Endodermal cell (in vitro differentiated cells): ENCODE measurements at regions not wholly inside any gene's neighbourhood (a gene's known extent, or its start where the extent isn't known, plus 50 kb on each side); places are given as distances from the start of the nearest gene placed in this dataset.

Experiments
- DNase-seq: peaks from one replicate; pipeline ENCODE4 v3.0.0-alpha.2; 2017
- H3K27ac ChIP-seq: 2 replicates; pipeline ENCODE4 v1.5.1; 2013; ENCODE audit warnings: mild to moderate bottlenecking, low read depth, low read length, moderate library complexity
- H3K27me3 ChIP-seq: 2 replicates; pipeline ENCODE4 v1.6.1; 2013; ENCODE audit warnings: mild to moderate bottlenecking, low read length, moderate library complexity; ENCODE audit not compliant: insufficient read depth, control insufficient read depth, poor library complexity, severe bottlenecking
- H3K36me3 ChIP-seq: 2 replicates; pipeline ENCODE4 v1.7.0; 2013; ENCODE audit warnings: mild to moderate bottlenecking, low read length, moderate library complexity; ENCODE audit not compliant: control insufficient read depth, insufficient read depth
- H3K4me1 ChIP-seq: one replicate; pipeline ENCODE4 v1.7.0; 2013; ENCODE audit warnings: low read length; ENCODE audit not compliant: control insufficient read depth, insufficient read depth
- H3K4me3 ChIP-seq: 2 replicates; pipeline ENCODE4 v1.5.1; 2013; ENCODE audit warnings: mild to moderate bottlenecking, low read length, moderate library complexity
- H3K9ac ChIP-seq: 2 replicates; pipeline ENCODE4 v1.6.1; 2013; ENCODE audit warnings: mild to moderate bottlenecking, low read length, moderate library complexity; ENCODE audit not compliant: poor library complexity, severe bottlenecking; ENCODE audit errors: extremely low read depth
- H3K9me3 ChIP-seq: 2 replicates; pipeline ENCODE4 v1.6.1; 2013; ENCODE audit warnings: mild to moderate bottlenecking, low read length, moderate library complexity; ENCODE audit not compliant: control insufficient read depth
- H3K27ac Mint-ChIP-seq: 2 replicates; pipeline ENCODE4 v1.8.0; 2020; ENCODE audit warnings: mixed read lengths
- H3K27me3 Mint-ChIP-seq: 2 replicates; pipeline ENCODE4 v1.8.0; 2021; ENCODE audit warnings: mild to moderate bottlenecking, mixed read lengths; ENCODE audit not compliant: insufficient read depth
- H3K36me3 Mint-ChIP-seq: 2 replicates; pipeline ENCODE4 v1.8.0; 2020; ENCODE audit warnings: low read depth, mixed read lengths
- H3K4me1 Mint-ChIP-seq: 2 replicates; pipeline ENCODE4 v1.8.0; 2020; ENCODE audit warnings: mixed read lengths
- H3K4me3 Mint-ChIP-seq: 2 replicates; pipeline ENCODE4 v1.8.0; 2020; ENCODE audit warnings: mild to moderate bottlenecking, moderate library complexity, mixed read lengths
- H3K9me3 Mint-ChIP-seq: 2 replicates; pipeline ENCODE4 v1.8.0; 2020; ENCODE audit warnings: mild to moderate bottlenecking, mixed read lengths
- CTCF ChIP-seq: fragments of 200-600 bp; sonication (generic); conservative IDR thresholded peaks from 2 replicates; pipeline ENCODE4 v1.5.0; 2021; ENCODE audit warnings: antibody characterized with exemption, mild to moderate bottlenecking
- whole genome bisulfite sequencing, 2 experiments: methylation state at CpG; one replicate each; pipeline versions ENCODE4 v1.1.5 to v1.1.7; 2013; ENCODE audit warnings: missing lambda C conversion rate in 2 of 2, mixed read lengths in 1 of 2; ENCODE audit not compliant: insufficient coverage in 1 of 2, insufficient read length in 1 of 2; 5-methylcytosine and 5-hydroxymethylcytosine counted together

GRCh38 chr1:163797816-163798215 lies 476.1 kb downstream of the NUF2 start:
- Histone ChIP-seq H3K27me3 (no peaks in the 10 kb centered on the region), H3K9me3 (peaks cover 15% of the 10 kb centered on the region), H3K4me3 (no peak overlapping the region), H3K4me1 (no peaks in the 10 kb centered on the region), H3K9ac (no peak overlapping the region), H3K27ac (no peak overlapping the region), H3K36me3 (no peaks in the 10 kb centered on the region)
- H3K9me3 Mint-ChIP-seq = peaks cover 24% of the 10 kb centered on the region
- H3K27me3 Mint-ChIP-seq = no peaks in the 10 kb centered on the region
- peaks cover 8% of the 10 kb centered on the region for H3K36me3 Mint-ChIP-seq
- DNase-seq = no peak
- H3K27ac Mint-ChIP-seq = no peak overlapping the region
- H3K4me1 Mint-ChIP-seq = peaks cover 7% of the 10 kb centered on the region
- no peak for TF ChIP-seq CTCF
- no peak overlapping the region for H3K4me3 Mint-ChIP-seq

GRCh38 chr1:163799190-163799805 lies 477.5 kb downstream of the NUF2 start:
- no peak overlapping the region for H3K4me3 Mint-ChIP-seq
- Histone ChIP-seq H3K27me3 (no peaks in the 10 kb centered on the region), H3K4me3 (no peak overlapping the region), H3K4me1 (no peaks in the 10 kb centered on the region), H3K9me3 (peaks cover 6% of the 10 kb centered on the region), H3K27ac (no peak overlapping the region), H3K36me3 (no peaks in the 10 kb centered on the region), H3K9ac (no peak overlapping the region)
- DNase-seq = no peak
- H3K4me1 Mint-ChIP-seq = peaks cover 7% of the 10 kb centered on the region
- H3K9me3 Mint-ChIP-seq = peaks cover 18% of the 10 kb centered on the region
- H3K36me3 Mint-ChIP-seq = peaks cover 8% of the 10 kb centered on the region
- no peaks in the 10 kb centered on the region for H3K27me3 Mint-ChIP-seq
- WGBS, 2 experiments = 83 to 93% methylated on average over 3 to 6 of the region's 6 CpGs
- TF ChIP-seq CTCF = no peak
- no peak overlapping the region for H3K27ac Mint-ChIP-seq

GRCh38 chr1:163807331-163808049 lies 485.7 kb downstream of the NUF2 start:
- no peak overlapping the region for H3K9ac ChIP-seq
- Mint-ChIP-seq H3K36me3 (peaks cover 3% of the 10 kb centered on the region), H3K4me3 (no peak overlapping the region), H3K27ac (no peak overlapping the region), H3K9me3 (peaks cover 2% of the 10 kb centered on the region), H3K4me1 (no peaks in the 10 kb centered on the region), H3K27me3 (no peaks in the 10 kb centered on the region)
- H3K9me3 ChIP-seq = no peaks in the 10 kb centered on the region
- H3K4me1 ChIP-seq = no peaks in the 10 kb centered on the region
- no peaks in the 10 kb centered on the region for H3K36me3 ChIP-seq
- no peak overlapping the region for H3K27ac ChIP-seq
- no peaks in the 10 kb centered on the region for H3K27me3 ChIP-seq
- no peak for TF ChIP-seq CTCF
- DNase-seq = no peak
- 92 to 96% methylated on average over 3 of the region's 3 CpGs for WGBS, 2 experiments
- no peak overlapping the region for H3K4me3 ChIP-seq
